Stimulated activated naive CD4-positive, alpha-beta T cell (primary cell): ENCODE measurements at regions not wholly inside any gene's neighbourhood (a gene's known extent, or its start where the extent isn't known, plus 50 kb on each side); places are given as distances from the start of the nearest gene placed in this dataset.

Experiments
- DNase-seq, 6 experiments: peaks; one replicate each; lab custom pipeline; 2025; lab: John Stamatoyannopoulos, UW

- no peak for DNase-seq
Observed at GRCh38 chr6:8743170-8743745, 307.9 kb upstream of the SLC35B3 start.

GRCh38 chr6:8739454-8739853 lies 304.1 kb upstream of the SLC35B3 start:
- no peak for DNase-seq

DNA sequence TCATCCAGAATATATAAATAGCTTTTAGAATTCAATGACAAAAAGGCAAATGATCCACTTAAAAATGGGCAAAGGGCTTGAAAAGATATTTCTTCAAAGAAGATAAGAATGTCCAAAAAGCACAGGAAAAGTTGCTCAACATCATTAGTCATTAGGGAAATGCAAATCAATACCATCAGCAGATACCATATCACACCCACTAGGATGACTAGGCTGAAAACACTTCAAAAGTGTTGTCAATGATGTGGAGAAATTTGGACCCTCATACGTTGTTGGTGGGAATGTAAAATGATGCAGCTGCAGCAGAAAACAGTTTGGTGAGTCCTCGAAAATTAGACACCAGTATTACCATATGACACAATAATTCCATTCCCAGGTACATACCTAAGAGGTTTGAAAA lies 303.6 kb upstream of the SLC35B3 start:
- DNase-seq = no peak

DNA sequence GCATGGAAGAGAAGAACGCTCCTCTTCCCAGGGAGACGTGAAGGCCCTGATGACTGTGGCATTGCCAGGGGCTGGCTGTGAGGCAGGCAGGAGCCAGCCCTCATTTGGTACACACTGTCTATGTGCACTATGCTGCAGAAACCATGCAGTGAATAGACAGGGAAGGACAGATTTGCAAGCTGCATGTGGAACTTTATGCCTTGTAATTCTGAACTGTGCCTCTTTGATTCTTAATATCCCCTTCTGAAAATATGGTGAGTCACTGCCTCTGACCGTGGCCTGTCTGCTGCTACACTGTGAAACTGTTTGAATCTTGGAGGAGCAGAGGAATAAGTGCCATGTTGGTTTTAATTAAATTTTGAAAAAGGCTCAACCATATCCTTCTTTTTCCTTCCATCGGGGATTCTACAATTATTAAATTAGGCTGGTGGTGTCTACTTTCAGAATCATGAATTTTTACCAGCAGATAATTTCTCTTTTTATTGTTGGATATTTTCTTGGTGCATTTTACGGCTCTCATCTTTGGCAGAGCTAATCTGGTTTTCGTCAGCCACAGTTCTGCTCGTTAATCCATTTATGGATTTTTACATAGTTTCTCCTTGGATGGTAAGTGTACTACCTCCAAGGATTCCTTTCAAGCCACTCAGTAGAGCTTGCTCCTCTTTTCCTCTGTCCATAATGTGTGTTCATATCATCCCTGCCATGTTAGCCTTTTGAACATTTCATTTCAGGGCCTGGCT lies 301.0 kb upstream of the SLC35B3 start:
- no peak for DNase-seq

GRCh38 chr6:8733879-8734278 lies 298.5 kb upstream of the SLC35B3 start:
- DNase-seq = no peak

- no peak for DNase-seq
Observed at GRCh38 chr6:8731874-8732273, 296.5 kb upstream of the SLC35B3 start.

DNA sequence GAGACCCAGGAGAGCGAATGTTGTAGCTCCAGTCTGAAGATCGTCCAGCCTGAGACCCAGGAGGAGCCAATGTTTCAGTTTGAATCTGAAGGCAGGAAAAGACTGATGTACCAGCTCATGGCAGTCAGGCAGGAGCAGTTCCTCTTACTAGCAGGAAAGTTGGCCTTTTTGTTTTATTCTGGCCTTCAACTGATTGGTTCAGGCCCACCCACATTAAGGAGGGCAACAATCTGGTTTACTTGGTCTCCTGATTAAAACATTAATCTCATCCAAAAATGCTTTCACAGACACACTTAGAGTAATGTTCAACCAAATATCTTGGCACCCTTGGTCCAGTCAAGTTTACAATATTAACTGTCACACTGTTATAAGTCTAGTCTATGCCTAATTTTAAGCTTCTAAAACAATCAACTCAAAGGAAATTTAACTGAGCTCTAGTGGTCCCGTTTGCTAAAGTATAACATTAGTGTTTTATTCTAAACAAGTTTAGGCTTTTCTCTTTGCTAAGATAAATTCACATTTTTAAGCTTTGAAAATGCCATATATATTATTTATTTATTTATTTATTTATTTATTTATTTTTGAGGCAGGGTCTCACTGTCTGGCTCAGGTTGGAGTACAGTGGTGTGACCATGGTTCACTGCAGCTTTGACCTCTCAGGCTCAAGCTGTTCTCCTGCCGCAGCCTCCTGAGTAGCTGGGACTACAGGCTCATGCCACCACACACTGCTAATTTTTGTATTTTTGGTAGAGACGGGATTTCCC lies 275.5 kb upstream of the SLC35B3 start:
- DNase-seq = no peak

GRCh38 chr6:8707956-8708772 lies 272.8 kb upstream of the SLC35B3 start:
- DNase-seq = no peak

DNA sequence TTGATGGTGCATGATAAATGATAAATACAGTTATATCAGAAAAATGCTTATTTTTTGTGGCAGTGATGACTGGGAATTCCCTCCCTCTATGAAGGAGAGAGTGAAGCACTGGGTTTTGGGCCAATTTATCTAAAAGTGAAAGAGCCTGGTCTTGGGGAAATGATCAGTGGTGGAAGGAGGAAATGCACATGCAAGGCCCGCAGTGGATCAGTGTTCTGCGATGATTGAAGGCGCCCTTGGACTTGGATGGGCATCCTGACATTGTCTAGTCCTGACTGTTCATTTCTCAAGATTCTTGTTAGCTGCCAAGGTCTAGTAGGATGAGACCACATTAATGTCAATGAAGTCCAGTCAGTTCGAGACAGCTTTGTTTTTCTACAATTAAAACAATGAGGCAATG lies 272.0 kb upstream of the SLC35B3 start:
- no peak for DNase-seq

DNA sequence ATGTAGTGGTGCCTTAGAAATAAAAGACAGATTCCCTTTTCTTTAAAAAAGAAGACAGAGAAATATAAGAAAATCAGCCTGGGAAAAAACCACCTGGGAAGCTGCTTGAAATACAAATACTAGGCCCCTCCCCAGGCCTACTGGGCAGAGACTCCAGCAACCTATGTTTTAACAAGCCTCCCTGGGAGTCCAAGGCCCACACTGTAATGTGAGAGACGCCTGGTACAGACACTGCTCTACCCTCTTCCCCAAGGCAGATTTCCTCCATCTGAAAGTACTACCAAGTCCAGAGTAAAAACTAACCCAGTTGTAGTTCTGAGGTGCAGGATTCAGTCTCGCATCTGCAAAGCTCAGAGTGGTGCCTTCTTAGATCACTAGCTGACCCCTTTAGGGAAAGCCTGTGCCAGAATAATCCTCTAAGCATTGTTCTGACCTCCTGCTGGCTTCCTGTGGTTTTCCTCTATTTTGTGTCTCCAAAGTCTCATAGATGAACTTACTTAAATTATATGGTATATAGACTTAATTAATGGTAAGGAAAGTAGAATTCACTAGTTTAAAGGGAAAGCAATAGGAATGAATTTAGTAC lies 270.2 kb upstream of the SLC35B3 start:
- DNase-seq = no peak

DNA sequence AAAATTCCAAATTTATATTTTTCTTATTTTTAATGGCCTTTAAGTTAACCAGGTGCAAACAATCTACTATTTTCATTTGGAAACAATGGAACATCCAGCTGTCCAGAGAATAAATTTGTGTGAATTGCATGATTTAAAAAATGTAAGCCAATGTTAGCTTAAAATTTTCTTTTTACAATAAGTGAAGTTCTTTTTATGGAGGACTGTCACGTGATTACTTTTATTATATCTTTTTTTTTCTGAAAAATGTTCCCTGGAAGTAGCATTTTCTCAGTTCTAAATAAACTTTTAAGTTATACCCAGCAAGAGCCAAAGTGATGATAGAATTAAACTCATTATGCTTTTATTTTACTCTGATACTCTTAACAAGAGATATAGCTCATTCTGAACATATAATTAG lies 267.7 kb upstream of the SLC35B3 start:
- no peak for DNase-seq

DNA sequence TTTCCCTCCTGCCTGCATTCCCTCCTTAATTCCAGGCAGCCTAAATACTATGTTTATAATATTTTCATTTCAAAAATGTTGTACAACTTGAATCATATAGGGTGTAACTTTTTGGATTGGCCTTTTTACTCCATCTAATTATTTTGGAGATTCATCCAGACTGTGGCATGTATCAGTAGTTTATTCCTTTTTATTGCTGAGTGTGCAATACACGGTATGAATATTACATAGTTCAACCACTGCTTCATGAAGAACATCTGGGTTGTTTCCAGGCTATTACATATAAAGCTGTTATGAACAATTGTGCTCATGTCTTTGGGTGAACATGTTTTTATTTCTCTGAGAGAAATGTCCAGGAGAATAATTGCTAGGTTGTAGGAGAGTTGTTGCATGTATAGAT lies 253.5 kb upstream of the SLC35B3 start:
- DNase-seq = no peak

- no peak for DNase-seq
Observed at GRCh38 chr6:8686077-8686476, 250.7 kb upstream of the SLC35B3 start.

DNA sequence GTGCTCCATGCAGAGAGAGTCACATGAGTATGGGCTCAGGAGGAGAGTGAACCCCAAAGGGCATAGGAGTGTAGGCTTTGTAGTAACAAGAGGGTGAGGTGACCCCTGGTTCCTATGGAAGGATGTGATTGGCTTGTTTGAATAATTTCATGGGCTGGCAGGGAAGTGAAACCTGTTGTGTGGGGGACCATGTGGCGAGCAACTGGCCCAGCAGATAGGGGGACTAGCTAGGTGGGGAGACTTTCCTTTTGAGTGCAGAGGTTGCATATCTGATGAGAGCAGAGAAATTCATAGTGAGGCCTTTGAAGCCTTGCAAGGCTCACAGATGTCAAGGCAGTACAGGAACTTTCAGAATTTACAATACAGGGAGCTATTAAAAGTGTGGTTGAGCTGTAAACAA lies 247.9 kb upstream of the SLC35B3 start:
- DNase-seq = no peak

DNA sequence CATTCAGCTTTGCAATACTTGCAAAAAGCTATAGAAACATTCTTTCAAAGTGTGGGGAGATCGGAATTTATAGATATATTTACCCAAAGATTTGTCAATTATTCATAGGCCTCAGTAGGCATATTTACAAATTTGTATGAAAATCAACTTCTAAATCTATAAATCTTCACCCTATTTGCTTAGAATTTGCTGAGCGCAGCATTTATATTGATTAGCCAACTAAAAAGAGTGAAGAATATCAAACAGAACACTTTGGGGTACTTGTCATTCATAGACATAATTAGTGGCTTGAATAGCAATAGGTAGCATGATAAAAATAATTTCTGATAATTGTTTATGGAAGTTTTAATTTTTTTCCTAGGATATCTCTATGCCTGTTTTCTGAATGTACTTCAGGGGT lies 244.5 kb upstream of the SLC35B3 start:
- no peak for DNase-seq

DNA sequence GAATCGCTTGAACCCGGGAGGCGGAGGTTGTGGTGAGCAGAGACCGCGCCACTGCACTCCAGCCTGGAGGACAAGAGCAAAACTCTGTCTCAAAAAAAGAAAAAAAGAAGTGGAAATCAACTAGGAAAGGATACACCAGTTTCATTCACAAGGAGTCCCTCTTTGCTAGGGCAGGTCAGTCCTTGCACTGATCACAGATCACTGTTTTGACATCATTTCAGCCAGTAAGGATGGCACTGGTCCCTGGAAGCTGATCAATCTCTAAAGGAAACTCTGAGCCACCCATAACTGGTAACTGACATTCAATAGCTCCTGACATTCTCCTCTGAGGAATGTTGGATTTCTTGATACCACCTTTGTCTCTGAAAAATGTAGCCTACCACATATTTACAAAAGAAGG lies 243.1 kb upstream of the SLC35B3 start:
- no peak for DNase-seq

DNA sequence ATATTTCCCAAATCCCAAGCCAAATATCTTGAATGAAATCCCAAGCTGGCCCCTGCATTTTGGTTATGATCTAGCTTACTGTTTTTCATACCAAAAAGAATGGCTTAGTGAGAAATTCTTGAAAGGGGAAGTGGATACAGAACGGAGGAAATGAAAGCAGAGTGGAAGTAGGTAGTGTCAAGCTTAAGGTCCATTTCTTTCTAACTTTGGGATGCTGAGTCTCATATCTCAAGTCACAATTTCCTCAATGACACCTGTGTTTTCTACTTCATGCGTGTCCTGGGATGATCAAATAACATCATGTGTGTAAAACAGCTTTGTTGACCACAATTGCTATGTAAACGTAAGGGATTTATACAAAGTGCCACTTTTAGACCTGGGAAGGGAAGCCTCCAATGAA lies 238.8 kb upstream of the SLC35B3 start:
- no peak for DNase-seq

DNA sequence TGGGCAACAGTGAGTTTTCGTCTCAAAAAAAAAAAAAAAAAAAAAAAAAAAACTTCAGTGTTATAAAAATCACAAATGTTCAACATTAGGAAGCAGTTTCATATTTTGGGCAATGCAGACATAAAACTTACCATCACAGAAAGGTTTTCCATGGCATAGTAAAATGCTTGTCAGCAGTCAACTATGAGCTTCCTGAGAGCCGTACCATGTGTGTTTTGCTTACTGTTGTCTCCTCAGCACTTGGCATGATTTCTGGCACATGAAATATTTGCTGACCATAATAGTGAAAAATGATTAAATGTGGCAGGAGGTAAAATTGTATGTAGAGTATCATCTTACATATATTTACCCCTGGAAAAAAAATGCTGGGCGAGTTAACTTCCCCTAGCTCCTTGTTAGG lies 237.5 kb upstream of the SLC35B3 start:
- DNase-seq = no peak

DNA sequence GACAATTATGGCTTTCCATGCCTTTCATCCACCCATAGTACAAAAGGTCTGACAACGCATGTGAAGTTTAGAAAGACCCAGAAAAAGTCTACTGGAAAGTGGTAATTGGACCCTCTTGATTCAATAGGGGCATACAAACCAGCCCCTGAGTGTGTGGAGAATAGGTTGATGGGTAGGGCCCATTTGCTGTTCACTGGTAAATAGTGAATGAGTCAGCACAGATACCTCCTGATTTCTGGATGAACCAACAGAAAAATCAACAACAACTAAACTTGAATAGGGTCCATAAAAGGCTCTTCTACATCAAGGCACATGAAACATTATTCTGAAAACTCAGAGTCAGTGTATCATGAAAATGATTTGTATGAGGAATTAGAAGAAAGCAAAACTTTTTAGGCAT lies 235.4 kb upstream of the SLC35B3 start:
- DNase-seq = no peak

GRCh38 chr6:8664700-8665099 lies 229.4 kb upstream of the SLC35B3 start:
- no peak for DNase-seq

GRCh38 chr6:8664070-8664469 lies 228.7 kb upstream of the SLC35B3 start:
- DNase-seq = no peak
